Erythroblast (primary cell): ENCODE measurements at regions not wholly inside any gene's neighbourhood (a gene's known extent, or its start where the extent isn't known, plus 50 kb on each side); places are given as distances from the start of the nearest gene placed in this dataset.
"Not testable (repeated sequence)": the region's sequence is repeated elsewhere in the genome, so short reads cannot be mapped to it uniquely, and the experiment has no call there.

Experiments
- DNase-seq, 2 experiments: peaks; one replicate each; lab custom pipeline; 2025; lab: John Stamatoyannopoulos, UW
- GATA1 ChIP-seq: IDR thresholded peaks from 2 replicates; pipeline ENCODE4 v1.6.1; 2011; ENCODE audit warnings: low read depth, mild to moderate bottlenecking, control low read depth, low read length, moderate library complexity
- POLR2A ChIP-seq: IDR thresholded peaks from 2 replicates; pipeline ENCODE4 v1.6.1; 2011; ENCODE audit warnings: mild to moderate bottlenecking, low read length

DNA sequence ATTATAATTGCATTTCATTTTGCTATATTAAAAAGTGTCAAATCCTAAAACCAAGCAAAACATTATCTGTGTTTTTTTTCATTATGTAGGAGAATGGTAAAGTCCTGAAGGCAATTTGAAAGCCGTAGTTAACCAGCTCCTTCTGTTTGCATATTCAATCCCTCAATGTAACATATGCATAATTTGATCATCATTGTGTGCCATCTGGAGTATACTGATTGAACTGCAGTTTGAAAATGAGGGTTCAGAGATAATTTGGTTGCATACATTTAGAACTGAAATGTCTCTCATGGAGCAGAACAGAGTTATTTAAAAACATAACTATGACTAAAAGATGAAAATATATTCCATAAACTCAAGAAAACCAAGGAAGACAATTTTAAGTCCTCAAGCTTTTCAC, 518.6 kb downstream of the GBE1 start:
- no peak for TF ChIP-seq POLR2A

DNA sequence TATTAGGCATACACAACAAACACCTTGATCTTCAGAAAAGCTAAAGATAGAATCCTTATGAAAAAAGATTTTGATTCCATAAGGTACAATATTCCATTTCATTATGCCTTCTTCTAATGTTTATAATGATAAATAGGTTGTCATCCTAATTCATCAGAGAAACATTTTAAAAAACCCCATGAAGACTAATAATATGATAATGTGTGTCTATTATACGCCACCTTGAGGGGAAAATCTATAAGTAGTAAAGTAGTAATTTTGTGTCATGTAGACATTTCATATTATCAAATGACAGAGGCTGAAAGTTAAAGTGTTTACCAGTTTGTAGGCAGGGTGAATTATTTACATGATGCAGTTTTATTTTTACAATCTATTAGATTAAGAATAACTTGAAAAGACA, 524.3 kb downstream of the GBE1 start:
- TF ChIP-seq GATA1 (no peak), POLR2A (no peak)
- no peak for DNase-seq

More for the DNA sequence above, 518.6 kb downstream of the GBE1 start:
- peak in 1 of 2 experiments; percentile 10 for DNase-seq

DNA sequence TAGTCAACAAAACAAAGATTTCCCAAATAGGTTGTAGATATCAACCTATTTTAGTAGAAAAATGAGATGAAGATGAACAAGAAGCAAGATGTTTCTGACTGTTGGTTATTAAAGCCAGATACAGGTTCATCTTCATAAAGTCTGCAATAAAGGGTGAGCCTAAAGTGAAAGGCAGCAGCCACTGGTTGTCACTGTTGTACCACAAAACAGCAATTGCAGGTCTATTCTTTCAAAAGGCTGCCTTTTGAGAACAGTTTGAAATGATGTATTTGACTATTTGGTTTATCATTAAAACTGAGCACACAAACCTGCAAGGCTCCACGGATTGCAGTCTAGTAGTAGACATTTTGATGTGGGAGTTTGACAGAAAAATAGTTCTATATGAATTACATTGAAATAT, 543.4 kb downstream of the GBE1 start:
- no peak for DNase-seq
- TF ChIP-seq POLR2A (no peak), GATA1 (no peak)

DNA sequence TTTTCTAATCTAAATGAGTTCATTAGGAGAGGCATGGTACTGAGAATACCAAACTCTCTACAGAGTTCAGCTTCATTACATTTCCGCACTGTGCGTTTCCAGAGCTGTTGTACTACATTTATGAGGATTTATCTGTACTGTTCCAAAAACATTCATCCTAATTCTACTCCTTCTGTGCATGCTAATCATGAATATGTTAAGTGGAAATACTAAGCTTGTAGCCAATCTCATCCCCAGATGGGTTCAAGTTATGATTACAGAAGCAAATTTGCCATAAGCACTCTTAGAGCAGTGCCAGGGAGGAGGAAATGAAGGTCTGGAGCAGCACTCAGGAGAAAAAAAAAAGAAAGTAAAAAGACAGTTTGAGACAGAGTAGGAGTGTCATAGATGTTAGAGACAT, 544.3 kb downstream of the GBE1 start:
- TF ChIP-seq GATA1, result no peak
- no peak for TF ChIP-seq POLR2A
- DNase-seq, result no peak

DNA sequence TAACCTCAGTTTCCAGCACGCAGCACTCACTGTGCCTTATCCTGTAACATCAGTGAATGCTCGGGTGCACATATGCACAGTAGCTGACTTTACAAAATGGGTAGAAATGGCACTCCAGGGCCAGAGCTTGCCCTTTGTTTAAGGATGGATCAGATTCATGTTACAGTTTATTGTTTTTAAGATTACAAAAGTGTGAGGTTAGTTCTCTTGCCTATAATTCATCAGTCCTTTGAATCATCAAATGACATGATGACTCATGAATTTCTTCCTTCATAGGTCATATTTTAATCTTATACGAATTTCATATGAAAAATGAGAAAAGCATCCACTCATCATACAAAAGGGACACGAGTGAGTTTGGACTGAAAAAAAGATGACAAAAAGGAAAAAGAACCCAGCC, 545.3 kb downstream of the GBE1 start:
- TF ChIP-seq POLR2A (no peak), GATA1 (no peak)
- DNase-seq, result no peak

DNA sequence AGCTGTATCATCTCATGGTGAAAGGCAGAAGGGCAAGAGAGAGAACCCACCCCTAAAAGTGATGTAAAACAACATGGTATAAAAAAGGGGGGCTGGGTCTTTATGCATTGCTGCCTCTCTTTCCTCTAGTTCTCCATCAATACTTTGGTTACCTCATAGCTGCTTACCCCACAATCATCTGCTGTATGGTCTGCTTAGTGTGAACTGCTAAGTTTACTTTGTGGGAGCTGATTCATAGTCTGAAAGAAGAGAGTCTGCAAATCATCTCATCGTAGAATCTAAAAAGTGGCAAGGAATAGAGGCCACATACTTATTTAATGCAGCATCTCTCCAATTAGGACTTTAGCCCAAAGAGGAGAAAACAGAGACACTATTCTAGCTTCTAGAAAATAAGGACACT, 546.8 kb downstream of the GBE1 start:
- TF ChIP-seq POLR2A (no peak), GATA1 (no peak)

DNA sequence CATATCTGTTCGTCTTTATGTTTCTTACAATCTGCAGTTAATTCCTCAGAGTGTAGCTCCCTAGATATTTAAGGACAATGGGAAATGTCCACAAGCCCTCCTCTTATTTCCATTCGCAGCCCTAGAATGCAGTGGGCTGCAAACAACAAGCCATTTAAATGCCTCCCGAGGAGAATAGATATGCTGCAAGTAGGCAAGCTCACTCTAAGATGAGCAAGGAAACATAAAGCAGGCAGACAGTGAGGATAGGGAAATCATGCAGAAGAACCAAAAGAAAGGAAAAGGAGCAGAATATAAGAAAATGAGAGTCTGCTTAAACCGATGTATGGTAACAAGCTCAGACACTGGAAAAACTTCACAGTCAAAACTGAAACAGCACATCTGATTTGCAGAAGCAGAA, 561.9 kb downstream of the GBE1 start:
- no peak for DNase-seq
- TF ChIP-seq POLR2A, result no peak
- no peak for TF ChIP-seq GATA1

More for the DNA sequence above, 546.8 kb downstream of the GBE1 start:
- DNase-seq, result no peak

DNA sequence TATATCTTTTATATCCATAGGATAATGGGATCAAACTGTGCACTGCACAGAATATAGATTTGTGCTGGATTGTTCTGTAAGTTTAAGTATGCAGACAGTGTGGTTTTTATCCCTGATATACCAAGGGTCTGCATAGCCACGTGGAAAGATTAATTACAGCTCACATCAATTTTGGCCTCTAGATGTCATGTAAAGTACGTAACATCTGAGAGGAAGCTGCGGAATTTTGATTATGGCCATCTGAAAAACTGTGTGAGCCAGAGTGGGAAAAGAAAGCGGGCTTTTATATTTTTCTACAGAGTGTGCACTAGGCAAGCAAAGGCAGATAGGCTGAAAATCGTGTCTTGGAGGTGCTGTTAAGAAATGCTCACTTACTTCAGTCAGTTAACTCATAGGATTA, 562.7 kb downstream of the GBE1 start:
- DNase-seq, result no peak
- TF ChIP-seq GATA1, result no peak
- TF ChIP-seq POLR2A, result no peak

DNA sequence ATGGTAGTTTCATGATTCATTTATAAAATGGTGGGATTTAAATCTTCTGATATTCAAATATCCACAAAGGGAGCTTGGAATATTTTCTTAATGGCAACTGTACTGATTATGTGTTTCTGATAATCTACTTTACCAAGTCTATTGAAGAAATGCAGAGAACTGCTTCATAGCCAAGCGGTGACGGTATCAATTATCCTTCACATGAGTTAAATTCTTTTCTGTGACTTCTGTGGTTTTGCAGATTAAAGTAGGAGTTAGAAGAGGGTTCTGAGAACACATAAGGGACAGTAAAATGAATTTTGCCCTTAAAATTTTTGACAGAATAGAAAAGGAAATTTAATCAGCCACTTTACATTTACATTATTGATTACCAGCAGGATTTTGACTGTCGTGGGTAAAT, 563.2 kb downstream of the GBE1 start:
- no peak for DNase-seq
- TF ChIP-seq GATA1 (no peak), POLR2A (no peak)

DNA sequence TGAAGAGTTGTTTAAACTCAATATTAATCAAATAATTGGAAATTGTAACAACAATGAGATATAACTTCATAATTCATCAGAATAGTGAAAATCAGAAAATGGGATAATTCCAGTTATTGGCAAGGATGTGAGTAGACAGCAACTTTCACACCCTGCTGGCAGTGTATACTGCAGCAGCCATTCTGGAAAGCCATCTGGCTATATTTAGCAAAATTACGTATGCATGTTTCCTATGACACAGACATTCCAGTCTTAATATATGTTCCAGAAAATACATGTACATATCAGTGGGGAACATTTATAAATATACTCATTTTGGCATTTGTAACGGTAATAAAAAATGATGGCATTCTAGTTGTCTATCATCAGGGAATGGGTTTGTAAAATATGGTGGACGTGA, 564.1 kb downstream of the GBE1 start:
- no peak for DNase-seq
- no peak for TF ChIP-seq POLR2A
- no peak for TF ChIP-seq GATA1

DNA sequence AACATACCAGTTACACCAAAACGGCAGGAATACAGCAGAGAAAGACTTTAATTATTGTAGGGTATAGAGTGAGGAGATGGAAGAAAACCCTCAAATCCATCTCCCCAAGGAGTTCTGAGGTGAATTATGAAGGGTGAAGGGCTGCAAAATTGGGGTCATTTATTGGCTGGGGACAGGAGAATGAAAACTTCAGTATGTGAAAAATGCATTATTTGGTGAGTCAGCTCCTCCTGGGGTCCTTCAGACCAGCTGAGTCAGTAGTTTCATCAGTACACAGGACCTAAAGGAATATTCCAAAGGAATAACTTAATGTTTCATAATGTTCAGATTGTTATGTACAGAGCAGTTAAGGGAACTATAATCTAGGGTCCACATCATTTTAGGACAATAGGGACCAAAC, 566.0 kb downstream of the GBE1 start:
- no peak for DNase-seq
- TF ChIP-seq POLR2A (no peak), GATA1 (no peak)

DNA sequence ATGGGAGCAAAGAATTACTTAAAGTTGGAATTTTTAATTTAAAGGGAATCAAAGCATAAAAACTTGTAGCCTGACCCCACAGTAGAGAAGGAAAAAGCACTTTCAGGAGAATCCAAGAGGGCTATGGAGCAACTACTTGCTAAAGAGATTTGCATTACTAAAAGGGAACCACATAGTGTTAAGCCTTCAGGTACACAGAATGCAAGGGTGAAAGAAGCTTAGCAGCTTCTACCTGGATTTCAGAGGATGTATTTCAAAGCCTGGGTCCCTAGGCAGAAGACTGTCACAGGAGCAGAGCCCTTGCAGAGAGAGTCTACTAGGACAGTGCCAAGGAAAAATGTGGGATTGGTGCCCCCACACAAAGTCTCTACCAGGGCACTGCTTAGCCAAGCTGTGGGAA, 575.0 kb downstream of the GBE1 start:
- TF ChIP-seq POLR2A, result no peak
- TF ChIP-seq GATA1, result no peak
- DNase-seq, result no peak

DNA sequence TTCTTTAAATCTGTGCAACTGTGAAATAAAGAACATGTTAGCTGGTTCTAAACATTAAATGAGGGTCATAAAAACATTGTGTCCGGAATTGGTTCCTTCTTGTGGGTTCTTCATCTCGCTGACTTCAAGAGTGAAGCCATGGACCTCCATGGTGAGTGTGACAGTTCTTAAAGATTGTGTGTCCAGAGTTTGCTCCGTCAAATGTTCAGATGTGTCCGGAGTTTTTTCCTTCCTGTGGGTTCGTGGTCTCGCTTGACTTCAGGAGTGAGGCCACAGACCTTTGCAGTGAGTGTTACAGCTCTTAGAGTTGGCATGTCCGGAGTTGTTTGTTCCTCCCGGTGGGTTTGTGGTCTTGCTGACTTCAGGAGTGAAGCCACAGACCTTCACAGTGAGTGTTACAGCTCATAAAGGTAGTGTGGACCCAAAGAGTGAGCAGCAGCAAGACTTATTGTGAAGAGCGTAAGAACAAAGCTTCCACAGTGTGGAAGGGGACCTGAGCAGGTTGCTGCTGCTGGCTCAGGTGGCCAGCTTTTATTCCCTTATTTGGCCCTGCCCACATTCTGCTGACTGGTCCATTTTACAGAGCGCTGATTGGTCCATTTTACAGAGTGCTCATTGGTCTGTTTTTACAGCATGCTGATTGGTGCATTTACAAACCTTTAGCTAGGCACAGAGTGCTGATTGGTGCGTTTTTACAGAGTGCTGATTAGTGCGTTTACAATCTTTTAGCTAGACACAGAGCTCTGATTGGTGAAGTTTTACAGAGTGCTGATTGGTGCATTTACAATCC, 579.2 kb downstream of the GBE1 start:
- DNase-seq, result not testable (repeated sequence)

DNA sequence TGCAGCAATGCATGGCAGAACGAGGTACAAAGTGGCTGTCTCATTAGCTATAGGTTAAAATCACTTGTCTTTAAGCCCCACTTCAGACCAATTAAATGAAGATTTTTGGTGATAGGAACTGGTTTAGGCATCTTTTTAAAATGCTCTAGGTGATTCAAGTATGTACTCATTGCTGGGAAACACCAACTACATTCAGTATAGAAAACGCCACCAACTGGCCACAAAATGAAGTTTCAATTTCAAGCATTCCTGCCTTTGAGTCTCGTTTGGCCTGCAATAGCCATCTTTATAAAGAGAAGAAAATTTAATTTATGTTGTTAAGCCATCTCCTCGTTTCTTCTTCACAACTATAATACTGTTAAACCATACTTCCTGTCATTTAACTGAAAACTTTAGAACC, 587.9 kb downstream of the GBE1 start:
- no peak for DNase-seq
- TF ChIP-seq GATA1 (no peak), POLR2A (no peak)

DNA sequence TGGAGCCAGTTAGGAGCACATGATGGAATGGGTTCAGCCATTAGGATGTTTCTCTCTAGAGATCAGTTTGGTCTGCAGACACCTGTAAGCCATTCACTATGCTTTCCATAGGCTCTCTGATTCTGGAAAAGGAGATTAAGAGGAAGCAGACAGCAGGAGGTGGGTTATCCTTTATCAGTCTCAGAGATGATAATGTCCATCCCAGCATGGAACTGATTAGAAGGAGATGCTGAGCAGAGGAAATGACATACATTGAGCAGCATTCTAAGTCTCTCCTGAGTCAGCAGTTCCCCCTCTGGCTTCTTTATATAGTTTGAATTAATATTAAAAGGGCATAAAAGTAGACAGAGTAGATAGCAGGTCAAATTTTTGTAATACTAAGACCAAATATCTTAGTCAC, 591.1 kb downstream of the GBE1 start:
- TF ChIP-seq POLR2A, result no peak
- no peak for TF ChIP-seq GATA1
- DNase-seq, result no peak
